Panc1 (cell line): ENCODE measurements at regions not wholly inside any gene's neighbourhood (a gene's known extent, or its start where the extent isn't known, plus 50 kb on each side); places are given as distances from the start of the nearest gene placed in this dataset.

Source experiments
- ATAC-seq: fragments of 200-7000 bp; cut with Tn5 transposase; 2 replicates; pipeline ENCODE4 v1.9.1; 2020; ENCODE audit warnings: mild to moderate bottlenecking, moderate library complexity
- BruUV-seq: library from RNA; stranded (reverse); fragments of 400-500 nt; replicated peaks from 2 replicates; lab custom pipeline; 2021; lab: Mats Ljungman, UMichigan
- CTCF ChIA-PET: fragments of 300-600 bp; sonication (Branson Sonifier 250); formaldehyde crosslinking; loops from one replicate; lab custom pipeline; 2022; ENCODE audit warnings: antibody characterized with exemption; lab: Charles Lee
- POLR2A ChIA-PET: fragments of 300-600 bp; sonication (Branson Sonifier 250); formaldehyde crosslinking; loops from one replicate; lab custom pipeline; 2022; ENCODE audit warnings: antibody characterized with exemption; lab: Charles Lee
- DNase-seq: peaks from one replicate; pipeline ENCODE4 v3.0.0-alpha.2; 2010; ENCODE audit warnings: low read depth, low spot score
- H3K27ac ChIP-seq: 2 replicates; pipeline ENCODE4 v1.5.1; 2011; ENCODE audit warnings: mild to moderate bottlenecking, low read length, inconsistent platforms
- H3K27me3 ChIP-seq: fragments of 200-500 bp; sonication (Bioruptor generic); 2 replicates; pipeline ENCODE4 v1.6.0; 2014; ENCODE audit warnings: low read length, inconsistent platforms; ENCODE audit not compliant: control insufficient read depth, insufficient read depth
- H3K36me3 ChIP-seq: fragments of 200-500 bp; sonication (Bioruptor generic); 2 replicates; pipeline ENCODE4 v1.5.1; 2014; ENCODE audit warnings: inconsistent platforms, mild to moderate bottlenecking, low read length, moderate library complexity; ENCODE audit not compliant: control insufficient read depth, insufficient read depth
- H3K4me1 ChIP-seq: 2 replicates; pipeline ENCODE4 v1.5.1; 2011; ENCODE audit warnings: inconsistent platforms, mild to moderate bottlenecking, low read length, moderate library complexity; ENCODE audit not compliant: control insufficient read depth, insufficient read depth
- H3K4me3 ChIP-seq, 2 experiments: 2 replicates each; pipeline ENCODE4 v1.5.1; 2011 to 2012; ENCODE audit warnings: low read depth in 2 of 2, low read length in 2 of 2, mild to moderate bottlenecking in 2 of 2, inconsistent platforms in 1 of 2, moderate library complexity in 1 of 2
- H3K9me3 ChIP-seq: fragments of 200-500 bp; sonication (Bioruptor generic); 2 replicates; pipeline ENCODE4 v1.5.1; 2014; ENCODE audit warnings: low read depth, mild to moderate bottlenecking, inconsistent platforms, low read length, moderate library complexity; ENCODE audit not compliant: control insufficient read depth, insufficient read depth
- CTCF ChIP-seq: fragments of 450-650 bp; IDR thresholded peaks from 2 replicates; pipeline ENCODE4 v1.5.1; 2017; ENCODE audit warnings: mild to moderate bottlenecking
- POLR2AphosphoS5 ChIP-seq: IDR thresholded peaks from 2 replicates; pipeline ENCODE4 v1.6.1; 2012; ENCODE audit warnings: mild to moderate bottlenecking, low read depth, low read length, moderate library complexity
- REST ChIP-seq, 2 experiments: IDR thresholded peaks; 2 replicates each; pipeline ENCODE4 v1.6.1; 2011 to 2012; ENCODE audit warnings: low read depth in 2 of 2, control low read depth in 1 of 2, low read length in 1 of 2, mild to moderate bottlenecking in 1 of 2, moderate library complexity in 1 of 2; ENCODE audit not compliant: insufficient read depth in 1 of 2
- SIN3A ChIP-seq: IDR thresholded peaks from 2 replicates; pipeline ENCODE4 v1.6.1; 2012; ENCODE audit warnings: low read depth, mild to moderate bottlenecking, low read length, moderate library complexity, borderline replicate concordance; ENCODE audit not compliant: insufficient read depth
- TCF7L2 ChIP-seq: IDR thresholded peaks from 2 replicates; pipeline ENCODE4 v1.6.1; 2011; ENCODE audit warnings: mild to moderate bottlenecking, low read depth, low read length, inconsistent platforms
- in situ Hi-C: cut with HindIII; loops from 2 replicates; pipeline ENCODE4 v1.10.0; 2016; ENCODE audit warnings: low sequenced_read_pairs, low pct_unique_long_range_greater_than_20kb
- intact Hi-C: fragments of 100-400 bp; cut with micrococcal nuclease; formaldehyde crosslinking; loops from one replicate; pipeline ENCODE4 v1.10.0; 2022; ENCODE audit not compliant: unreplicated experiment

- no peaks in the 10 kb centered on the region for H3K9me3 ChIP-seq
- POLR2A ChIA-PET: no interaction called here
- DNase-seq (no peak), ATAC-seq (no peak)
- intact Hi-C loops: no loop called here
- peak overlapping the region; percentile 34; the same call in 1 of the 2 replicates for H3K27ac ChIP-seq
- in situ Hi-C loops: no loop called here
- no peaks in the 10 kb centered on the region for H3K27me3 ChIP-seq
- CTCF ChIA-PET: no interaction called here
- H3K4me1 ChIP-seq: peaks cover 5% of the 10 kb centered on the region
- BruUV-seq: no TSS peak
- TF ChIP-seq REST (IDR thresholded peaks at IDR 0.05; ENCODE audit: insufficient read depth in 1 of 2, low read depth in 2 of 2, low read length in 1 of 2): no peak
- TF ChIP-seq CTCF: no peak
- TF ChIP-seq POLR2AphosphoS5: no peak
- no peak for TF ChIP-seq SIN3A
- no peak overlapping the region for H3K4me3 ChIP-seq
- H3K36me3 ChIP-seq: no peaks in the 10 kb centered on the region
Measured at GRCh38 chr13:104017317-104017716, 951.1 kb upstream of the SLC10A2 start.

GRCh38 chr13:104015646-104016396, 949.6 kb upstream of the SLC10A2 start:
- Histone ChIP-seq H3K36me3 (no peaks in the 10 kb centered on the region), H3K27me3 (no peaks in the 10 kb centered on the region), H3K4me1 (peaks cover 8% of the 10 kb centered on the region), H3K27ac (peak overlapping the region; percentile 75), H3K4me3 (no peak overlapping the region), H3K9me3 (no peaks in the 10 kb centered on the region)
- POLR2A ChIA-PET: no interaction called here
- DNase-seq (no peak), ATAC-seq (peak; percentile 80)
- in situ Hi-C loops (no loop called here), intact Hi-C loops (no loop called here)
- TF ChIP-seq TCF7L2 (peak; percentile 81), SIN3A (no peak)
- no TSS peak for BruUV-seq
- CTCF ChIA-PET: no interaction called here
